D721Med (cell line): ENCODE measurements at regions not wholly inside any gene's neighbourhood (a gene's known extent, or its start where the extent isn't known, plus 50 kb on each side); places are given as distances from the start of the nearest gene placed in this dataset.
"Not testable (repeated sequence)": the region's sequence is repeated elsewhere in the genome, so short reads cannot be mapped to it uniquely, and the experiment has no call there.

Experiments used
- DNase-seq: peaks from one replicate; pipeline ENCODE4 v3.0.0; 2011; ENCODE audit warnings: low spot score; ENCODE audit not compliant: insufficient read length
- FAIRE-seq: peaks from 2 replicates; lab custom pipeline; 2011; peaks lifted over from hg19 to GRCh38; lab: Jason Lieb, UNC
- TF ChIP-seq, protein P1 (sequence below): IDR thresholded peaks from 2 replicates; pipeline ENCODE4 v1.5.1; 2012; ENCODE audit warnings: mild to moderate bottlenecking, control low read depth; ENCODE audit not compliant: insufficient read depth; ENCODE audit errors: missing control alignments

DNA sequence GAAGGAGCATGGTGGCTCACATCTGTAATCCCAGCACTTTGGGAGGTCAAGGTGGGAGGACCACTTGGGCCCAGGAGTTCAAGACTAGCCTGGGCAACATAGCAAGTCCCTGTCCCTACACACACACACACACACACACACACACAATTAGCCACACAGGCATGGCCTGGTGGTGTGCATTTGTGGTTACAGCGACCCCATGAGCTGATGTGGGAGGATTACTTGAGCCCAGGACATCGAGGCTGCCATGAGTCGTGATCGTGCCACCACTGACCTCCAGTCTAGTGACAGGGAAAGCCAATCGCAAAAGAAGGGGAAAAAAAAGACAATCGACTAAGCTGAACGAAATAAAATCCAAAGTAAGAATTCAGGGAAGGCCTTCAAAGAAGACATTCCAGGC lies 67.9 kb downstream of the TBX3 start:
- DNase-seq (no peak), FAIRE-seq (no peak)
- TF ChIP-seq, protein P1, sequence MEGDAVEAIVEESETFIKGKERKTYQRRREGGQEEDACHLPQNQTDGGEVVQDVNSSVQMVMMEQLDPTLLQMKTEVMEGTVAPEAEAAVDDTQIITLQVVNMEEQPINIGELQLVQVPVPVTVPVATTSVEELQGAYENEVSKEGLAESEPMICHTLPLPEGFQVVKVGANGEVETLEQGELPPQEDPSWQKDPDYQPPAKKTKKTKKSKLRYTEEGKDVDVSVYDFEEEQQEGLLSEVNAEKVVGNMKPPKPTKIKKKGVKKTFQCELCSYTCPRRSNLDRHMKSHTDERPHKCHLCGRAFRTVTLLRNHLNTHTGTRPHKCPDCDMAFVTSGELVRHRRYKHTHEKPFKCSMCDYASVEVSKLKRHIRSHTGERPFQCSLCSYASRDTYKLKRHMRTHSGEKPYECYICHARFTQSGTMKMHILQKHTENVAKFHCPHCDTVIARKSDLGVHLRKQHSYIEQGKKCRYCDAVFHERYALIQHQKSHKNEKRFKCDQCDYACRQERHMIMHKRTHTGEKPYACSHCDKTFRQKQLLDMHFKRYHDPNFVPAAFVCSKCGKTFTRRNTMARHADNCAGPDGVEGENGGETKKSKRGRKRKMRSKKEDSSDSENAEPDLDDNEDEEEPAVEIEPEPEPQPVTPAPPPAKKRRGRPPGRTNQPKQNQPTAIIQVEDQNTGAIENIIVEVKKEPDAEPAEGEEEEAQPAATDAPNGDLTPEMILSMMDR = no peak

- FAIRE-seq (no peak), DNase-seq (no peak)
- TF ChIP-seq, protein P1 = no peak
Observed at GRCh38 chr12:114614040-114614439, 69.9 kb downstream of the TBX3 start.

- FAIRE-seq (no peak), DNase-seq (no peak)
- TF ChIP-seq, protein P1 = no peak
Observed at GRCh38 chr12:114612062-114612461, 71.9 kb downstream of the TBX3 start.

GRCh38 chr12:114611145-114612018 lies 72.6 kb downstream of the TBX3 start:
- TF ChIP-seq, protein P1 = no peak
- FAIRE-seq (no peak), DNase-seq (no peak)

- no peak for DNase-seq
- TF ChIP-seq, protein P1 = no peak
- FAIRE-seq = no peak
Observed at GRCh38 chr12:114608509-114608908, 75.5 kb downstream of the TBX3 start.

DNA sequence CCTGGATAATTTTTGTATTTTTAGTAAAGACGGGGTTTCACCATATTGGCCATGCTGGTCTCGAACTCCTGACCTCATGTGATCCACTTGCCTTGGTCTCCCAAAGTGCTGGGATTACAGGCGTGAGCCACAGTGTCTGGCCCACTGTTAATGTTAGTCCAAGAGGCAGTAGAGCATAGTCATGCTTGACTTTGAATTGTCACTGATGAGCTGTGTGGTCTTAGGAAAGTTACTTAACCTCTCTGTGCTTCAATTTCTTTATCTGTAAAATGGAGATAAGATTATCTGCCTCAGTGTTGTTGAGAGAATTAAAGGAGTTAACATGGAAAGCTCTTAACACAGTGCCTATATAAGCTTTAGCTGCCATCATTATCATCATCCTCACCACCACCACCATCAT lies 78.1 kb downstream of the TBX3 start:
- DNase-seq = no peak
- TF ChIP-seq, protein P1 = no peak
- FAIRE-seq = no peak

DNA sequence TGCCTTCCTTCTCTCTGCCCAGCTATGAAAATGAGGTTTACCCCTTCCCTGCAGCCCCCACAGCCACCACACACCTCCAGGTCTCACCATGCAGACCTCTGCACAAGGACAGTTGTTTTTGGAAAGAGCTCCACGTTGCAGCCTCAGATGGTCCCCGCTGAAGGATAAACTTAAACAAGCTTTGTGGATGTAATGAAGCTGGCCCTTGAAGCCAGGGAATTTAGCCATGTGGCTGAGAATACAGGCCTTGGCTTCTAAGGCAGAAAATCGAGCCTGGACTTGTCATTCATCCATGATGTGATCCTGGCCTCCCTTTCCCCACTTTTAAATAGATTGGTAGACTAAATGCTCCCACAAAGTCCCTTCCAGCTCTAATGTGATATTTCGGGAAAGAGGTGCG lies 79.4 kb downstream of the TBX3 start:
- TF ChIP-seq, protein P1 = no peak
- FAIRE-seq (no peak), DNase-seq (no peak)

DNA sequence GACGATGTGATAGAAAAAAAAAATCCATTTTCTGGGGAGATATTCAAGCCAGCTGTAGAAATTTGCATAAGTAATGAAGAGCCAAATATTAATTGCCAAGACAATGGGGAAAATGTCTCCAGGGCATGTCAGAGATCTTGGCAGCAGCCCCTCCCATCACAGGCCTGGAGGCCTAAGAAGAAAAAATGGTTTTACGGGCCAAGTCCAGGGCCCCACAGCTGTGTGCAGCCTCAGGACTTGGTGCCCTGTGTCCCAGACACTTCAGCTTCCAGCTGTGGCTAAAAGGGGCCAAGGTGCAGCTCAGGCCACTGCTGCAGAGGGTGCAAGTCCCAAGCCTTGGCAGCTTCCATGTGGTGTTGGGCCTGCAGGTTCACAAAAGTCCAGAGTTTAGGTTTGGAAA lies 83.4 kb downstream of the TBX3 start:
- not testable (repeated sequence) for DNase-seq, FAIRE-seq
